HEK293 (cell line): ENCODE measurements at regions not wholly inside any gene's neighbourhood (a gene's known extent, or its start where the extent isn't known, plus 50 kb on each side); places are given as distances from the start of the nearest gene placed in this dataset.

Source experiments
- CTCF ChIA-PET: fragments of 350-600 bp; formaldehyde crosslinking; extraction: SDS; loops from one replicate; lab custom pipeline; 2021; ENCODE audit warnings: antibody characterized with exemption; lab: Yijun Ruan, JAX
- POLR2A ChIA-PET: fragments of 300-600 bp; formaldehyde crosslinking; extraction: SDS; loops from one replicate; lab custom pipeline; 2020; ENCODE audit warnings: antibody characterized with exemption, inconsistent platforms; lab: Yijun Ruan, JAX
- H3K27ac ChIP-seq: fragments of 200-500 bp; sonication (Bioruptor generic); 2 replicates; pipeline ENCODE4 v1.5.1; 2014; ENCODE audit warnings: low read depth, low read length, control low read depth, inconsistent platforms; ENCODE audit errors: extremely low read depth
- H3K36me3 ChIP-seq, 2 experiments: fragments of 200-500 bp in 1 of 2; sonication (Bioruptor generic) in 1 of 2; 1 replicate in 1 of 2; 2 replicates in 1 of 2; pipeline ENCODE4 v1.5.1; 2014 to 2017; ENCODE audit warnings: inconsistent platforms in 2 of 2, low read length in 2 of 2; ENCODE audit not compliant: control insufficient read depth in 2 of 2, insufficient read depth in 1 of 2
- H3K4me1 ChIP-seq: fragments of 200-500 bp; sonication (Bioruptor generic); 2 replicates; pipeline ENCODE4 v1.5.1; 2014; ENCODE audit warnings: mild to moderate bottlenecking, low read length, inconsistent platforms; ENCODE audit not compliant: control insufficient read depth, insufficient read depth
- H3K4me3 ChIP-seq: 2 replicates; pipeline ENCODE4 v1.5.1; 2011; ENCODE audit warnings: low read depth, mild to moderate bottlenecking, control low read depth, low read length, moderate library complexity
- H3K9me3 ChIP-seq: fragments of 200-500 bp; sonication (Bioruptor generic); 2 replicates; pipeline ENCODE4 v1.5.1; 2014; ENCODE audit warnings: low read depth, low read length, inconsistent platforms; ENCODE audit not compliant: control insufficient read depth, insufficient read depth
- AEBP2 ChIP-seq: fragments of 450-650 bp; formaldehyde crosslinking; IDR thresholded peaks from 2 replicates; pipeline ENCODE4 v1.5.1; 2016; ENCODE audit warnings: missing biosample characterization, missing genetic modification characterization, borderline replicate concordance
- BCL11B ChIP-seq: fragments of 450-650 bp; formaldehyde crosslinking; IDR thresholded peaks from 2 replicates; pipeline ENCODE4 v1.5.1; 2016; ENCODE audit warnings: low read depth, missing biosample characterization, missing genetic modification characterization
- KLF7 ChIP-seq: fragments of 450-650 bp; formaldehyde crosslinking; IDR thresholded peaks from 2 replicates; pipeline ENCODE4 v1.5.1; 2016; ENCODE audit warnings: missing biosample characterization, missing genetic modification characterization, borderline replicate concordance
- KLF8 ChIP-seq: fragments of 450-650 bp; formaldehyde crosslinking; IDR thresholded peaks from 2 replicates; pipeline ENCODE4 v1.5.1; 2016; ENCODE audit warnings: missing biosample characterization, missing genetic modification characterization
- REST ChIP-seq: fragments of 450-650 bp; formaldehyde crosslinking; IDR thresholded peaks from 2 replicates; pipeline ENCODE4 v1.5.1; 2016; ENCODE audit warnings: missing biosample characterization, missing genetic modification characterization
- SP2 ChIP-seq: fragments of 450-650 bp; formaldehyde crosslinking; IDR thresholded peaks from 2 replicates; pipeline ENCODE4 v1.5.1; 2016; ENCODE audit warnings: missing biosample characterization, missing genetic modification characterization
- YY2 ChIP-seq: fragments of 450-650 bp; formaldehyde crosslinking; IDR thresholded peaks from 2 replicates; pipeline ENCODE4 v1.5.1; 2016; ENCODE audit warnings: missing biosample characterization, missing genetic modification characterization
- ZFP37 ChIP-seq: fragments of 450-650 bp; formaldehyde crosslinking; IDR thresholded peaks from 2 replicates; pipeline ENCODE4 v1.5.1; 2016; ENCODE audit warnings: missing biosample characterization, missing genetic modification characterization
- ZFP41 ChIP-seq: fragments of 450-650 bp; formaldehyde crosslinking; IDR thresholded peaks from 2 replicates; pipeline ENCODE4 v1.5.1; 2016; ENCODE audit warnings: missing biosample characterization, missing genetic modification characterization, borderline replicate concordance
- ZNF121 ChIP-seq: fragments of 450-650 bp; formaldehyde crosslinking; IDR thresholded peaks from 2 replicates; pipeline ENCODE4 v1.5.1; 2016; ENCODE audit warnings: missing biosample characterization, missing genetic modification characterization
- ZNF221 ChIP-seq: fragments of 450-650 bp; formaldehyde crosslinking; IDR thresholded peaks from 2 replicates; pipeline ENCODE4 v1.5.1; 2017; ENCODE audit warnings: missing biosample characterization, missing genetic modification characterization, borderline replicate concordance
- ZNF366 ChIP-seq: fragments of 450-650 bp; formaldehyde crosslinking; conservative IDR thresholded peaks from 2 replicates; pipeline ENCODE4 v1.5.1; 2016; ENCODE audit warnings: missing biosample characterization, missing genetic modification characterization
- ZNF394 ChIP-seq: fragments of 450-650 bp; formaldehyde crosslinking; IDR thresholded peaks from 2 replicates; pipeline ENCODE4 v1.5.1; 2016; ENCODE audit warnings: missing biosample characterization, missing genetic modification characterization, mild to moderate bottlenecking, moderate library complexity, borderline replicate concordance
- ZNF501 ChIP-seq: fragments of 450-650 bp; formaldehyde crosslinking; IDR thresholded peaks from 2 replicates; pipeline ENCODE4 v1.5.1; 2016; ENCODE audit warnings: missing biosample characterization, missing genetic modification characterization
- ZNF600 ChIP-seq: fragments of 450-650 bp; formaldehyde crosslinking; IDR thresholded peaks from 2 replicates; pipeline ENCODE4 v1.5.1; 2016; ENCODE audit warnings: missing biosample characterization, missing genetic modification characterization
- ZNF626 ChIP-seq: fragments of 450-650 bp; sonication (Bioruptor Pico); formaldehyde crosslinking; IDR thresholded peaks from 2 replicates; pipeline ENCODE4 v1.5.1; 2018; ENCODE audit warnings: missing biosample characterization, missing genetic modification characterization, inconsistent platforms
- ZNF639 ChIP-seq: fragments of 450-650 bp; formaldehyde crosslinking; IDR thresholded peaks from 2 replicates; pipeline ENCODE4 v1.5.1; 2016; ENCODE audit warnings: missing biosample characterization, missing genetic modification characterization
- ZNF777 ChIP-seq: fragments of 450-650 bp; formaldehyde crosslinking; IDR thresholded peaks from 2 replicates; pipeline ENCODE4 v1.5.1; 2017; ENCODE audit warnings: missing biosample characterization, missing genetic modification characterization, borderline replicate concordance
- ZSCAN18 ChIP-seq: fragments of 450-650 bp; formaldehyde crosslinking; IDR thresholded peaks from 2 replicates; pipeline ENCODE4 v1.5.1; 2016; ENCODE audit warnings: missing biosample characterization, missing genetic modification characterization
- ZSCAN23 ChIP-seq: fragments of 450-650 bp; formaldehyde crosslinking; IDR thresholded peaks from 2 replicates; pipeline ENCODE4 v1.5.1; 2016; ENCODE audit warnings: missing biosample characterization, missing genetic modification characterization
- TF ChIP-seq, protein P1 (sequence below): fragments of 450-650 bp; formaldehyde crosslinking; IDR thresholded peaks from 2 replicates; pipeline ENCODE4 v1.5.1; 2016; ENCODE audit warnings: missing biosample characterization, missing genetic modification characterization
- TF ChIP-seq, protein P2 (sequence below): fragments of 450-650 bp; formaldehyde crosslinking; IDR thresholded peaks from 2 replicates; pipeline ENCODE4 v1.5.1; 2017; ENCODE audit warnings: missing biosample characterization, missing genetic modification characterization

DNA sequence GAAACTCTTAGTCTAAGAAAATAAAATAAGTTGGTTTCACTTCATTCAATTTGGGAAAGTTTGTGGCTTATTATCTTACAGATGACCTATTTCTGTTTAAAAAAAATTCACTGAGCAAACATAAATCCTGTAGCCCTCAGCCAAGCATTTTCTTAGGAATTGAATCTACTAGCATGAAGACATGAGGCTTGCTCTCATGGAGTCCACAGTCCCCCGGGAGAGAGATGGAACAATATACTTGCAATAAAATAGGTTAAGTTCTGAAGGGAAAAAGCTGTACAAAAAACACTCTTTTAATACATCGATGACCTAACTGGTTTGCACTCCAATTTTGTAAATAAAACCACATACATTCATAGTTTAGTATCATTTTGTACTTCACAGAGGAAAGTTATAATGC, 642.6 kb upstream of the FAM241A start:
- ChIA-PET POLR2A (no interaction called here), CTCF (interaction anchor here (0.5 kb wide), 1 partner anchor 871 kb away, joined by 3 read pairs; no protein-coding TSS in a partner anchor)
- Histone ChIP-seq H3K9me3 (no peaks in the 10 kb centered on the region), H3K36me3 (no peaks in the 10 kb centered on the region), H3K4me3 (no peak overlapping the region), H3K4me1 (no peaks in the 10 kb centered on the region), H3K27ac (no peak overlapping the region)
- TF ChIP-seq REST (tag by site-specific recombination) = no peak

DNA sequence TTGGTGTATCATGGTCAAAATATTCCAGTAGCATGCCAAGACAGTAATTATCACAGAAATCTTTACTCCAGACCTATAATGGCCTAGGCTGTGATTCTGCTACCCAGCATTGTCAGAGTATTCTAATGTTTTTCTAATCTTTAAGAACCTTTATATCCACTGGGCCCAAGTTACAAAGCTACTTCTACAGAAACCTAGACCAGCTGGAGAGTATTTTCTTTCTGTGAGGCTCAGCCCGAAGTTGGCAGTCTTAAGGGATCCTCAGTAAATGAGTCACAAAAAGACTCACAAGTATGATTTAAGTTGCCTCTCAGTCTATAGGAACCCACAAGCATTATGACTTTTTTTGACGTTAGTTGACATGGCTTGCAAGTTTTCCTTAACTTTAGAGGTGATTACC, 638.5 kb upstream of the FAM241A start:
- TF ChIP-seq ZSCAN18 (tag by site-specific recombination) (no peak), ZNF501 (tag by site-specific recombination) (no peak), SP2 (no peak), KLF7 (tag by site-specific recombination) (no peak), ZNF777 (tag by site-specific recombination) (no peak), ZNF639 (tag by site-specific recombination) (no peak), BCL11B (tag by site-specific recombination) (no peak), ZFP37 (tag by site-specific recombination) (no peak), ZNF394 (tag by site-specific recombination) (no peak), ZNF221 (tag by site-specific recombination) (no peak), KLF8 (tag by site-specific recombination) (no peak)
- ChIA-PET CTCF (interaction anchor here (0.5 kb wide), 1 partner anchor 1445 kb away, joined by 3 read pairs; no protein-coding TSS in a partner anchor), POLR2A (no interaction called here)
- no peak overlapping the region for H3K4me3 ChIP-seq
- H3K4me1 ChIP-seq = no peaks in the 10 kb centered on the region
- no peaks in the 10 kb centered on the region for H3K36me3 ChIP-seq
- no peaks in the 10 kb centered on the region for H3K9me3 ChIP-seq
- no peak overlapping the region for H3K27ac ChIP-seq

- ChIA-PET CTCF (no interaction called here), POLR2A (no interaction called here)
- Histone ChIP-seq H3K9me3 (no peaks in the 10 kb centered on the region), H3K4me3 (no peak overlapping the region), H3K4me1 (no peaks in the 10 kb centered on the region), H3K27ac (no peak overlapping the region), H3K36me3 (no peaks in the 10 kb centered on the region)
- TF ChIP-seq ZNF366 (tag by site-specific recombination) = no peak
- TF ChIP-seq ZSCAN23 (tag by site-specific recombination) = no peak
- TF ChIP-seq ZNF600 (tag by site-specific recombination) = no peak
- no peak for TF ChIP-seq ZNF121 (tag by site-specific recombination)
- no peak for TF ChIP-seq AEBP2 (tag by site-specific recombination)
- TF ChIP-seq, protein P1, sequence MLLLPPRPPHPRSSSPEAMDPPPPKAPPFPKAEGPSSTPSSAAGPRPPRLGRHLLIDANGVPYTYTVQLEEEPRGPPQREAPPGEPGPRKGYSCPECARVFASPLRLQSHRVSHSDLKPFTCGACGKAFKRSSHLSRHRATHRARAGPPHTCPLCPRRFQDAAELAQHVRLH (tag by site-specific recombination) = no peak
- TF ChIP-seq YY2 (tag by site-specific recombination) = no peak
- TF ChIP-seq ZNF626 (tag by site-specific recombination) = no peak
- TF ChIP-seq, protein P2, sequence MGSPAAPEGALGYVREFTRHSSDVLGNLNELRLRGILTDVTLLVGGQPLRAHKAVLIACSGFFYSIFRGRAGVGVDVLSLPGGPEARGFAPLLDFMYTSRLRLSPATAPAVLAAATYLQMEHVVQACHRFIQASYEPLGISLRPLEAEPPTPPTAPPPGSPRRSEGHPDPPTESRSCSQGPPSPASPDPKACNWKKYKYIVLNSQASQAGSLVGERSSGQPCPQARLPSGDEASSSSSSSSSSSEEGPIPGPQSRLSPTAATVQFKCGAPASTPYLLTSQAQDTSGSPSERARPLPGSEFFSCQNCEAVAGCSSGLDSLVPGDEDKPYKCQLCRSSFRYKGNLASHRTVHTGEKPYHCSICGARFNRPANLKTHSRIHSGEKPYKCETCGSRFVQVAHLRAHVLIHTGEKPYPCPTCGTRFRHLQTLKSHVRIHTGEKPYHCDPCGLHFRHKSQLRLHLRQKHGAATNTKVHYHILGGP = no peak
- no peak for TF ChIP-seq ZFP41
Measured at GRCh38 chr4:111510535-111510934, 634.7 kb upstream of the FAM241A start.
